Cardiac muscle cell (in vitro differentiated cells and primary cell): ENCODE measurements at regions not wholly inside any gene's neighbourhood (a gene's known extent, or its start where the extent isn't known, plus 50 kb on each side); places are given as distances from the start of the nearest gene placed in this dataset.

Experiments used
- DNase-seq, 2 donors: peaks; one replicate each; pipeline versions ENCODE4 v3.0.0 to v3.0.0-alpha.2; 2010 to 2017; ENCODE audit warnings: low read depth in 1 of 2, low spot score in 1 of 2
- H3K27ac ChIP-seq: fragments of 200-600 bp; sonication (generic); 2 replicates; pipeline ENCODE4 v1.5.1; 2016
- H3K27me3 ChIP-seq: fragments of 200-600 bp; sonication (generic); 2 replicates; pipeline ENCODE4 v1.6.0; 2016; ENCODE audit warnings: control low read depth
- H3K36me3 ChIP-seq: fragments of 200-600 bp; sonication (generic); 2 replicates; pipeline ENCODE4 v1.5.1; 2016; ENCODE audit warnings: control low read depth
- H3K4me1 ChIP-seq: fragments of 200-600 bp; sonication (generic); 2 replicates; pipeline ENCODE4 v1.8.1; 2017; ENCODE audit warnings: low read depth, mild to moderate bottlenecking, mixed run types
- H3K4me3 ChIP-seq: fragments of 200-600 bp; sonication (generic); 2 replicates; pipeline ENCODE4 v1.5.1; 2016; ENCODE audit warnings: mild to moderate bottlenecking
- H3K9me3 ChIP-seq: fragments of 200-600 bp; sonication (generic); 2 replicates; pipeline ENCODE4 v1.5.1; 2017; ENCODE audit warnings: low read depth, mild to moderate bottlenecking, control low read depth
- CTCF ChIP-seq: IDR thresholded peaks from 2 replicates; pipeline ENCODE4 v1.5.1; 2012; ENCODE audit warnings: low read depth, mild to moderate bottlenecking, low read length

GRCh38 chr4:24089851-24090534 lies 200.1 kb upstream of the PPARGC1A start:
- Histone ChIP-seq H3K9me3 (no peaks in the 10 kb centered on the region), H3K36me3 (no peaks in the 10 kb centered on the region), H3K4me1 (no peaks in the 10 kb centered on the region), H3K27me3 (no peaks in the 10 kb centered on the region), H3K27ac (no peak overlapping the region), H3K4me3 (no peak overlapping the region)
- TF ChIP-seq CTCF = no peak
- no peak for DNase-seq

GRCh38 chr4:24080871-24081270 lies 191.0 kb upstream of the PPARGC1A start:
- no peaks in the 10 kb centered on the region for H3K36me3 ChIP-seq
- no peak for DNase-seq
- no peak overlapping the region for H3K4me3 ChIP-seq
- no peaks in the 10 kb centered on the region for H3K4me1 ChIP-seq
- H3K27ac ChIP-seq = no peak overlapping the region
- no peak for TF ChIP-seq CTCF
- H3K9me3 ChIP-seq = no peaks in the 10 kb centered on the region
- no peaks in the 10 kb centered on the region for H3K27me3 ChIP-seq

GRCh38 chr4:24078347-24078962 lies 188.6 kb upstream of the PPARGC1A start:
- H3K27ac ChIP-seq = no peak overlapping the region
- DNase-seq = no peak
- no peak for TF ChIP-seq CTCF

GRCh38 chr4:24076811-24077210 lies 187.0 kb upstream of the PPARGC1A start:
- Histone ChIP-seq H3K4me3 (no peak overlapping the region), H3K9me3 (no peaks in the 10 kb centered on the region), H3K36me3 (no peaks in the 10 kb centered on the region), H3K27ac (no peak overlapping the region), H3K4me1 (no peaks in the 10 kb centered on the region), H3K27me3 (no peaks in the 10 kb centered on the region)
- peak in 1 of 2 donors; percentile 8 for DNase-seq
- no peak for TF ChIP-seq CTCF

More at GRCh38 chr4:24078347-24078962, 188.6 kb upstream of the PPARGC1A start:
- no peaks in the 10 kb centered on the region for H3K36me3 ChIP-seq
- no peaks in the 10 kb centered on the region for H3K4me1 ChIP-seq
- H3K9me3 ChIP-seq = no peaks in the 10 kb centered on the region
- no peaks in the 10 kb centered on the region for H3K27me3 ChIP-seq
- no peak overlapping the region for H3K4me3 ChIP-seq

GRCh38 chr4:24073948-24074347 lies 184.1 kb upstream of the PPARGC1A start:
- Histone ChIP-seq H3K9me3 (no peaks in the 10 kb centered on the region), H3K36me3 (no peaks in the 10 kb centered on the region), H3K27me3 (no peaks in the 10 kb centered on the region), H3K4me3 (no peak overlapping the region), H3K27ac (no peak overlapping the region), H3K4me1 (no peaks in the 10 kb centered on the region)
- no peak for DNase-seq
- no peak for TF ChIP-seq CTCF
